Upper lobe of left lung (tissue), 6 donors: ENCODE measurements at regions not wholly inside any gene's neighbourhood (a gene's known extent, or its start where the extent isn't known, plus 50 kb on each side); places are given as distances from the start of the nearest gene placed in this dataset.
A peak's percentile ranks its signal among the peaks of the same experiment; 100 is the strongest.

Source experiments
- ATAC-seq, 2 donors: fragments of 200-7000 bp; cut with Tn5 transposase; one replicate each; pipeline ENCODE4 v1.9.1; 2022; ENCODE audit warnings: mild to moderate bottlenecking in 2 of 2, moderate library complexity in 2 of 2; ENCODE audit not compliant: low FRiP score in 2 of 2
- DNase-seq, 2 donors: peaks; one replicate each; pipeline ENCODE4 v3.0.0-alpha.2; 2019 to 2020
- H3K27ac ChIP-seq, 4 donors: fragments of 200-600 bp; sonication (generic); one replicate each; pipeline ENCODE4 v1.5.1; 2016 to 2019
- H3K27me3 ChIP-seq, 4 donors: fragments of 200-600 bp; sonication (generic); one replicate each; pipeline ENCODE4 v1.5.1; 2017 to 2019
- H3K36me3 ChIP-seq, 4 donors: fragments of 200-600 bp; sonication (generic); one replicate each; pipeline ENCODE4 v1.5.1; 2016 to 2019
- H3K4me1 ChIP-seq, 4 donors: fragments of 200-600 bp; sonication (generic); one replicate each; pipeline ENCODE4 v1.5.1; 2018 to 2019
- H3K4me3 ChIP-seq, 4 donors: fragments of 200-600 bp; sonication (generic); one replicate each; pipeline ENCODE4 v1.5.1; 2017 to 2019; ENCODE audit warnings: mild to moderate bottlenecking in 2 of 4, moderate library complexity in 1 of 4
- H3K9me3 ChIP-seq, 4 donors: fragments of 200-600 bp; sonication (generic); one replicate each; pipeline ENCODE4 v1.5.1; 2018 to 2019
- CTCF ChIP-seq, 6 experiments: fragments of 450-650 bp in 4 of 6; fragments of 200-600 bp in 2 of 6; sonication (generic) in 2 of 6; IDR thresholded peaks; one replicate each; pipeline ENCODE4 v1.5.1; 2016 to 2019; ENCODE audit warnings: antibody characterized with exemption in 6 of 6
- EP300 ChIP-seq, 4 donors: sonication (generic); formaldehyde crosslinking; IDR thresholded peaks; one replicate each; pipeline ENCODE4 v1.5.1; 2017; ENCODE audit warnings: antibody characterized with exemption in 4 of 4, control low read depth in 2 of 4
- POLR2A ChIP-seq, 4 donors: fragments of 450-650 bp; IDR thresholded peaks; one replicate each; pipeline ENCODE4 v1.5.1; 2016 to 2017; ENCODE audit warnings: antibody characterized with exemption in 4 of 4, mild to moderate bottlenecking in 2 of 4
- POLR2AphosphoS5 ChIP-seq, 2 donors: sonication (generic); formaldehyde crosslinking; IDR thresholded peaks; one replicate each; pipeline ENCODE4 v1.5.1; 2017; ENCODE audit warnings: antibody characterized with exemption in 2 of 2
- WGBS, 2 donors: methylation state at CpG; one replicate each; pipeline ENCODE4 v1.1.5; 2017 to 2018; 5-methylcytosine and 5-hydroxymethylcytosine counted together
- donor health status: DM: no; HTN: no; CAD: no; lungs with moderate emphysema.
- donor health status: DM: no; HTN: yes; CAD: no; lungs with severe emphysema.

- Histone ChIP-seq H3K36me3 (no peaks in the 10 kb centered on the region), H3K4me3 (no peak overlapping the region), H3K27me3 (no peaks in the 10 kb centered on the region), H3K9me3 (no peaks in the 10 kb centered on the region), H3K27ac (no peak overlapping the region), H3K4me1 (no peaks in the 10 kb centered on the region)
- TF ChIP-seq POLR2AphosphoS5 (IDR thresholded peaks at IDR 0.05) (no peak), EP300 (IDR thresholded peaks at IDR 0.05) (no peak), CTCF (IDR thresholded peaks at IDR 0.05) (no peak), POLR2A (IDR thresholded peaks at IDR 0.05) (no peak)
- no peak for ATAC-seq
- 41 to 46% methylated on average over 8 of the region's 8 CpGs for WGBS, 2 donors
- peak in 1 of 2 donors; percentile 23 for DNase-seq
These were observed 100.9 kb upstream of the PKP2 start for GRCh38 chr12:32997471-32997870.

- 33 to 37% methylated on average over 2 of the region's 2 CpGs for WGBS, 2 donors
- TF ChIP-seq CTCF (IDR thresholded peaks at IDR 0.05) (no peak), POLR2A (IDR thresholded peaks at IDR 0.05) (no peak), POLR2AphosphoS5 (IDR thresholded peaks at IDR 0.05) (no peak), EP300 (IDR thresholded peaks at IDR 0.05) (no peak)
- no peak overlapping the region for H3K27ac ChIP-seq
These were observed 99.0 kb upstream of the PKP2 start for GRCh38 chr12:32995623-32996022.

GRCh38 chr12:32993404-32993803, 96.8 kb upstream of the PKP2 start:
- no peak for DNase-seq
- Histone ChIP-seq H3K4me3 (no peak overlapping the region), H3K36me3 (no peaks in the 10 kb centered on the region), H3K27me3 (no peaks in the 10 kb centered on the region), H3K9me3 (no peaks in the 10 kb centered on the region), H3K27ac (no peak overlapping the region), H3K4me1 (no peaks in the 10 kb centered on the region)
- 74 to 76% methylated on average over 4 of the region's 4 CpGs for WGBS, 2 donors
- TF ChIP-seq POLR2AphosphoS5 (IDR thresholded peaks at IDR 0.05) = no peak
- no peak for ATAC-seq

More at GRCh38 chr12:32995623-32996022, 99.0 kb upstream of the PKP2 start:
- ATAC-seq (no peak), DNase-seq (no peak)
- H3K4me1 ChIP-seq = no peaks in the 10 kb centered on the region
- H3K4me3 ChIP-seq = no peak overlapping the region
- no peaks in the 10 kb centered on the region for H3K9me3 ChIP-seq
- H3K36me3 ChIP-seq = no peaks in the 10 kb centered on the region
- no peaks in the 10 kb centered on the region for H3K27me3 ChIP-seq

GRCh38 chr12:32989705-32990104, 93.1 kb upstream of the PKP2 start:
- H3K27ac ChIP-seq = no peak overlapping the region
- H3K4me1 ChIP-seq = no peaks in the 10 kb centered on the region
- H3K4me3 ChIP-seq = no peak overlapping the region
- DNase-seq = no peak
- no peak for TF ChIP-seq POLR2AphosphoS5 (IDR thresholded peaks at IDR 0.05)
- no peak for TF ChIP-seq EP300 (IDR thresholded peaks at IDR 0.05)
- TF ChIP-seq POLR2A (IDR thresholded peaks at IDR 0.05) = no peak
- no peak for TF ChIP-seq CTCF (IDR thresholded peaks at IDR 0.05)
- no peaks in the 10 kb centered on the region for H3K36me3 ChIP-seq
- H3K27me3 ChIP-seq = no peaks in the 10 kb centered on the region
- no peaks in the 10 kb centered on the region for H3K9me3 ChIP-seq
- ATAC-seq = no peak

GRCh38 chr12:32988982-32989381, 92.4 kb upstream of the PKP2 start:
- TF ChIP-seq EP300 (IDR thresholded peaks at IDR 0.05) (no peak), CTCF (IDR thresholded peaks at IDR 0.05) (no peak), POLR2A (IDR thresholded peaks at IDR 0.05) (no peak), POLR2AphosphoS5 (IDR thresholded peaks at IDR 0.05) (no peak)
- WGBS, 2 donors = 62 to 70% methylated on average over 4 of the region's 4 CpGs
- H3K4me1 ChIP-seq = no peaks in the 10 kb centered on the region
- no peaks in the 10 kb centered on the region for H3K27me3 ChIP-seq
- H3K27ac ChIP-seq = no peak overlapping the region
- H3K9me3 ChIP-seq = no peaks in the 10 kb centered on the region
- DNase-seq (no peak), ATAC-seq (no peak)
- no peaks in the 10 kb centered on the region for H3K36me3 ChIP-seq
- H3K4me3 ChIP-seq = no peak overlapping the region
